ENCODE measurements at regions not wholly inside any gene's neighbourhood (a gene's known extent, or its start where the extent isn't known, plus 50 kb on each side); places are given as distances from the start of the nearest gene placed in this dataset.
A peak's percentile ranks its signal among the peaks of the same experiment; 100 is the strongest.

DNA sequence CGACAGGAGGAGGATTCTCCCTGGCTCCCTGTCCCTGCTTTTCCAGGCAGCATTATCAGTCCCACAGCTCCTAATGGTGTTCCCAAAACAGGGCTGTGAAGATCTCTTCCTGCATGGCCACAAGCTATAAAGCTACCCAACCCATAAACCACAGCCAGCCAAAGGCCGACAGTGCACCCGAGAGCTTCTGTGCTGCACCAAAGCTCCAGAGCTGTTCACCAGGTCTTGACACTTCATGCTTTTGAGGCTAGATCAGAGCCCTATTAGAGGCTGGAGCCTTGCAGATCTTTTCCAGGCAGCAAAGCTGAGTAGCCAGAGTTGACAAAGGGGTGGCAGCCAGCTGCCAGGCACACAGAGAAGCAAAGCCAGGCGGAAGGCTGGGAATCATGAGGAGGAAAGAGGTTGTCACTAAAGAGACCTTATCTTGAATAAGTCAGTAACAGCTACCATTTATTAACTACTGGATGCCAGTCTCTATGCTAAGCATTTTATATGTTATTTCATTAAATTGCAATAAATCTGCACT lies 180.4 kb downstream of the KATNAL1 start:
- DNase-seq = no peak

DNA sequence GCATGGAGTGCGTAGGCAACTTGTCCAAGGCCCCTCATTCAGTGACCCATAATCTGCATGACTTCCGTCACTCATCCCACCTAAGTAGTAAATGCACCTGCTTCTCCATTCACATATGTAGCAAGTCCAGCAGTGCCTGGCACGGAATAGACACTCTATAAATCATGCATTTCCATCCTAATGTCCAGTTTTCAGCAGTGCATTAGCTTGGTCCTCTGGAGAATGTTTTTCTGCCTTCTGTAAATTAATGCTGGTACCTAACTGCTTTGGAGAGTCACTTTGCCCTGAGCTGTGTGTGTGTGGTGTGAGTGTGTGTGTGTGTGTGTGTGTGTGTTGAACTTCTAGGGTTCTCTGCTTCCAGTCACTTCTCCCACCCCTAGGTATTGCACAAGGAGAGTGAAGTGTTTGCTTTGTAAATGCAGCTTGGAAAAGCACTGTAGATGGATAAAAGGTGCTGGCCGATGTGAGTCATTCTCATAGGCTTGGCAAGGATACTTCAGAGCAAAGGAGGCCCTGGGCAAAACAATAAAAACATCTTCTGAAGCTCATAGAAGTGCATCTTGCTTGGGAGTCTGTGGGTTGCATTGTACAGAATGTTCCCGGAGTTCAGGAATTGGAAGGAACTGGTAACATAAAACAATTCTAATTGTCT lies 181.8 kb downstream of the KATNAL1 start:
- no peak for DNase-seq

DNA sequence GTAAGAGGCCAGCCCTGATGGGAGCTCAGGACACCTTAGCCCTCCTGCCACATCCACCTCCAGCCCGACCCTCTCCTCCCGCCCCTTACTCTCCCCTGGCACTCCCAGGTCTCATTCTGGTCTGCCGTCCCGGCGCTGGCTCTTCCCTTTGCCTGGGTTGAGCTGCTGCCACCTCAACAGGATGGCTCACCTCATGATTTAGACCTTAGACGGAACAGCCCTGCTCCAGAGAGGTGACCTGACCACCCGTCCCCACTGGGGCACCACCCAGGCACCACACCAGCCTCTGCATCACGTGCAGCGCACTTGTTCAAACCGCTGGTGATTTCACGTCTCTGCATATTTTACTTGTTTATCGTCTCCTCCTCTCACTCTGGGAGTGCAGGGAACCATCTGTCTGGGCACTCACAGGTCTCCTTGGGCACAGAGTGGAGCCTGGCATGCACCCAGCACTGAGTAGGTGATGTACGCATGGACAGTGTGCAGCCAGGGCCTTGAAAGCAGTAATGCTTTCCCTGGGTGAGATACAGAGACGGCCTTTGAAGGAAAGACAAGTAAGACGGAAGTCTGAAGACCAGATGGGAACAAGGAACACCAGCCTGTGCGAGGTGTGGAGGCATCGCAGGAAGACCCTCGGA lies 183.1 kb downstream of the KATNAL1 start:
- DNase-seq = peak; percentile 42

DNA sequence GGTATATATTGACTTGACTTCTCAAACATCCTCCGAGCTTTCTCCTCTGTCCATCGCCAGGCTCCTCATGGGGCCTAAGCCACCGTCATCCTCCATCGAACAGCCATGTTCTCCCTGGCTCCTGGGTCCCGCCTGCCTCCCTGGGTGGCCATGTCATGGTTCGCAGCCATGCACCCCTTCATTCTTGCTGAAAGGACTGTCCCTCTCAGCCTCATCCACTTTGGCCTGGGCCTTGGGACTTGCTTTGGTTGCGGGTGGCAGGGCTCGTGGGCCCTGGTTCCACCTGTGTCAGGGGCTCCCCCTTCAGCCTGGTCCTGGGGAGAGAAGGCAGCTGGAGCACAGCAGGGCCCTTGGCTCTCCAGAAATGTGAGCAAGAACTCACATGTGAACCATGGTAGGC lies 183.8 kb downstream of the KATNAL1 start:
- no peak for DNase-seq

DNA sequence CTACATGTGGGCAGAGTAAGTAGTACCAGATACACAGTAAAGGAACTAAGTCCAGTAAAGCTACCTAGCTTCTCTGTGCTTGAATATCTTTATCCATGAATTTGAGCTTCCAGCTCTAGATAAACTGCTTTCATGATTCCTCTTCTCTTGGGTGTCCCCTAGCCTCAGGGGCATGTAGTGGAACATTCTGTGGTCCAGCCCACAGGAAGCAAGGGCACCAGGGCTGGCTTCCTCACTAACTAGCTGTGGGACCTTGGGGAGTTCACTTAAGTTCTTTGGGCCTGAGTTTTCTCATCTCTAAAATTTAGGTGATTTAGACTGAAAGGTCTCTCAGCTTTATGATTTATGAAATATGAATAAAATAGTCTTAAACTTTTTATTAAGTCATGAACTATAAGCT lies 185.7 kb downstream of the KATNAL1 start:
- no peak for DNase-seq

DNA sequence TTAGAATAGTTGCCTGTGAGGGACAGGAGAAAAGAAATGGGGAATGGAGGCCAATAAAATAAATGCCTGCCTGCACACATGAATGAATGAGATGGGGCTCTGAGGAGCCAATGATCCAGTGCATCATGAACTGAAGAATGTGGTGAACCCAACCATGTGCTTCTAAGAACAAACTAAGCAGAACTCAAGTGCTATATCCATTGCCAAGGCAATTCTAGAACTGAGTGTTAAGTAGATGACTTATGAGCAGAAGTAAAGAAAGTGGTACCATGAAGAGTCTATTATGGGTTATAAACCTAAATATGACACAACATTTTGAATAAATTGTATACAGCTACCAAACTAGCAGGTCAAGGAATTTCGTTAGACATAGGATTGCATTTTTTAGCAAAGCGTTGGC lies 186.1 kb downstream of the KATNAL1 start:
- no peak for DNase-seq

DNA sequence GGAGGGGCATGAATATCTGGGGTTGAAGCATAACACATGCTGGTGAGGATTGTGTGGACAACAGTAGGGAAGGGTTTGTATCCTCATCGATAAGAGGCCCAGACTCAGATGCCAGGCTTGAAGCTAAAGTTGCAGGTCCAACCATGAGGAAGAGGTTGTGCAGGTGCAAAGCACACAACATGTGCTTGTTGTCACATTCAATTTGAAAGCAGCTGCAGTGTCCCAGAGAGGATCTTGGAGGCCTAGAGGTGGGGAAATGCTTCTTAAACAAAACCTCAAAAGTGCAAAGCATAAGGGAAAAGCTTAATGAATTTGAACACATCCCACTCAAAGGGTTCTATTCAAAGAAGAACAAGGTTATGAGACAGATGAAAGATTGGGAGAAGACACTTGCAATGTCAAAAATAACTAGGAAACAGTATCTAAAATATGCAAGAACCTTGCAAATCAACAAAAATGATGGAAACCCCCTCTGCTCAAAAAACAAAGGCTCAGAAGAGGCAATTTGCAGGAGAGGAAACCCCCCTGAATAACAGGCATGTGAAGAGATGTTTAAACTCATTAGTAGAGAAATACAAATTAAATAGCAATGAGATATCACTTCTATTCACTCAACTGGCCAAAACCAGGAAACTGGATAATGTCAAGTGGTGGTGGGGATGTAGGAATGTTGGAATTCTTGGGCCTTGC lies 187.1 kb downstream of the KATNAL1 start:
- DNase-seq = no peak

DNA sequence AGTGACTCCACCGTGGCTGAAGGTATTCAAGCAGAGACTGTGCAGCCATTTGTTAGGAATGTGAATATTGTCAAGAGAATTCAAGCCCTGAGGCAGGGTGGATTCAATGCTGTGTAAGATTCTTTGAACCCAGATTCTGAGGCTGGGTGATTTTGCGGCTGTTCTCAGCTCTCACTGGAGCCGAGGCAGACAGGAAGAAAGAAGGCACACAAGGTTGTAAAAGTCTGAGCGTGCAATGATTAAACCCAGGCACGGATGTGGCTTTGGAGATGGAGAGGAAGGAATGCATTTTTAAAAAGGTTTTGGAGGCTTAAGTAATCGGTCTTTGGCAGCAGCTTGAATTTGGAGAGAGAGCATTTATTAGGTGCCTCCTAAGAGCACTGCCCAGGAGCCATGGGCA lies 187.9 kb downstream of the KATNAL1 start:
- no peak for DNase-seq

DNA sequence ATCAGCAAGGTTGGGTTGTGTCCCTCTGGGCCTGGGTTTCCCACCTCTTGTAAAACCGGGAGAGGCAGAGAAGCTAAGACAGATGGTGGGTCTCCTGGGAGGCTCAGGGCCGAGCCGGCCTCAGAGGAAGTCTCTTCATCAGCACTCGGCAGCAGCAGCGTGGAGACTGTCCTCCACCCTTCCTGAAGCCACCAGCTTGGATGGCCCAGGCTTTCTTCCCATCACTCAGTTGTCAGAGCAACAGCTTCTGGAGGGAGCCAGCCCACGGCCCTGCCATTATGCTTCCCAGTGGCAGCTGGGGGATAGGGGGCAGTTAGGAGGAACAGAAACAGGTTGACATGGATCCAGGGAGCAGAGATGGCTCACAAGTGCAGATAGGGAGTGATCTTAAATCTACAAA lies 191.0 kb downstream of the KATNAL1 start:
- peak; percentile 55 for DNase-seq

DNA sequence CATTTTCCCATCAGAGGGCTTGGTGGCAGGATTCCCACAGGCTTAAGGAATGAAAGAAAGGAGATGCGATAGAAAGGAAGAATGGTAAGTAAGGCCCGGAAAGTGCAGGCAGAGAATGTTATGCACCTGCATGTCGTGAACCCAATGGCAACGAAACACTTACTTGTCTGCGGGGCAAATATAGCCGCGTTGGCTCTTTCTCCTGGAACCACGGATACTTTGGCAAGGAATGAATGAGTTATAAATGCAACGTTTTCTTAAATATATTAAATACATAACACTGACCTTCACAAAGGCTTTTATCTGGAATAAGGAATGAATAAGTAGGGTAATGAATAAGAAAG lies 192.1 kb downstream of the KATNAL1 start:
- no peak for DNase-seq

DNA sequence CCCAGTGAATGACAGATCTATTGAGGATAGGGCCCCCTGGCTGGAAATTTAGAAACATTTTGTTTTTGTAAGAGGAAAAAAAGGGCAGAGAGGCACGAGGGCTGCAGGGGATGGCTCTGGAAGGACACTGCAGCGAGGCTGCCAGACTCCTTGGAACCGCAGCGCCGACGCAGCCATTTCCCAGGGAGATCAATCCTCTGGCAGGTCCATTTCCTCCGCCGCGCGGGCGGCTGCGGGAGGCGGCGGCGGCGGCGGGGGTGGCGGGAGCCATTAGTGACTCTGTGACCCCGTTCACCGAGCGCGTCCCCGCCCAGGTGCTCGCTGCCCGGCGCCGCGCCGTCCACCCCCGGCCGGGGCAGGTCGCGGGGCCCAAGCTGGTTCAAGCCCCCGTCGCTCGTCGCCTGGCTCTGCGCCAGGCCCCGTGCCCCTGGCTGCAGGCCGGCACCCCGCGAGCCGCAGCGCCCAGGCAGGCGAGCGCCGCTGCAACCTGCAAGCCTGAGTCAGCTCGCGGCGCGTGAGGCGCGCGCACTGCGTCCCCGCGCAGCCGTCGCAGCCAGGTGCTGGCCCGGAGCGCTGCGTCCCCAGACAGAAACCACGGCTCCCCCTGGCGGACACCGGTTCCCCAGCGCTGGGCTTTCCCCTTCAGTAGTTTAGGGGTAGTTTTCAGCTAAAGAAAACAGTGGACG lies 192.6 kb downstream of the KATNAL1 start:
- DNase-seq = peak; percentile 67

DNA sequence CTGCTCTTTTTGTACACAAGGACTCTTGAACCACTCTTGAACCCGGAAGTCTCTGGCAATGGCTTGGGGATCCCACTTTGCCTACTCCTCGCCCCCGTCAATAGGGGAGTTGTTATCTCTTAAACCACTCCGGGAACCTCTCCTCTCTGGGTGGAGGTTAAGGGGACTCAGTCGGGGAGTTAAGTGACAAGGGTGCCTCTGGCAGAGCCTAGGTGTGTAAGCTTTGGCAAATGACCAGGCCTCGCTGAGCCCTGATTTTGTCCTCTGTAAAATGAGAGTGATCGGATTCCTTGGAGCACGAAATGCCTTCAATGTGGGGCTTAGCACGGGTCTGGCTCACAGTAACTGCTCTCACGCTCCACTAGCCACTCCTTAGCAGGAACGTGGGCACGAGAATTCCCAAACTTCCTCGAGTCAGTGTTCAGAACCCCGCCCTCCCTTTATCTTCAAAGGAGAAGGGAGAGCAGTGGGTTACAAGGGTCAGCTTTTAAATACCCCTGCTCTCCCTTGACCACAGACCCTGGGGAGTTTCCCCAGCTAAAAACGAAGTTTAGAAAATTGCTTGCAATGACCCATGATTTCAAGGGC lies 193.3 kb downstream of the KATNAL1 start:
- DNase-seq = no peak

DNA sequence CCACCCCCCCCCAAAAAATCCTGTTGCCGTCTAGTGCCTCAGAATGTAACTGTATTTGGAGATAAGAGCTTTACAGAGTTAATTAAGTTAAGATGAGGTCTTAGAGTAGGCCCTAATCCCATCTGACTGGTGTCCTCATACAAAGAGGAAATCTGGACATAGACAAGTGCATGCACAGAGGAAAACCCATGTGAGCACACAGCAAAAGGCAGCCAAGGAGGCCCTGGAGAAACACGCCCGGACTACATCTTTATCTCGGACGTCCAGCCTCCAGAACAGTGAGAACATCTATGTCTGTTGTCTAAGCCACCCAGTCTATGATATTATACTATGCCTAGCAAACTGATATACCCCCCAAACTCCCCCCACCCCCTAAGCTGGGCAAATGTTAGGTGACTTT lies 193.8 kb downstream of the KATNAL1 start:
- DNase-seq = no peak

DNA sequence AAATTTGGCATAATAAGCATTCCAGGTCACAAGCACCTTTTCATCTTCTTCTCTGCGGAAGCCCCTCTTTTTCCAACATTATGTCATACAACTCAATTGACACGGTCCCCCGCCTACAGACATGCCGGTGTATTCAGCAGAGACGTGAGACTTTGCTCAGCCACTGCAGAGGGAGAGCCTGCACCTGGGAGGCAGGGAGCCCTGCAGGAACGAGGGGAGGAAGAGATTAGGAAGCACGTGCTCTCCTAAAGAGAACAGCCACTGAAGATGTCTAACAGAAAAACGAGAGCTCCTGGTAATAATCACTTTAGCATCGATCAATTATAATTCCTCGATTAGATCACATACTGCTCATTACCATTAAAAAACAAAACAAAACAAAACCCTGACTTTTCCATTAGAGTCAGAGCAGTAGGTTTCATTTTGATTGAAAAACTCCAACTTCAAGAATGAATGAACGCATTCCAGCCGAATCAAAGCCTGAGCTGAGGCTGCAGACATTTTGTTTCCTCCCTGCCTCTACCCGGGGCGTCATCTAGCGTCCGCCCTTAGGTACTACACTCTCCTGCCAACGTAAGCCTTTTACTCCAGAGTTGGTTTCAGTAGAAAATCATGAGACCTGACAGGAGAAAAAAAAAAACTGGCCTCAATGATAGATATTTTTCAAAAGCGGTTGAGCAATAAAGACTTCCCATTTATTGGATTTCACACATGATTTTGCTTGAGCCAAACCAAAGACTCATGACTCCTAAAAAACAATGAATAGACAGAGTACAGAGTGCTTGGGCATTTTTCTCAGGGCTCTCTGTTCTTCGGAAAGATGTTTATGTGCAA lies 194.5 kb downstream of the KATNAL1 start:
- DNase-seq = peak; percentile 58

DNA sequence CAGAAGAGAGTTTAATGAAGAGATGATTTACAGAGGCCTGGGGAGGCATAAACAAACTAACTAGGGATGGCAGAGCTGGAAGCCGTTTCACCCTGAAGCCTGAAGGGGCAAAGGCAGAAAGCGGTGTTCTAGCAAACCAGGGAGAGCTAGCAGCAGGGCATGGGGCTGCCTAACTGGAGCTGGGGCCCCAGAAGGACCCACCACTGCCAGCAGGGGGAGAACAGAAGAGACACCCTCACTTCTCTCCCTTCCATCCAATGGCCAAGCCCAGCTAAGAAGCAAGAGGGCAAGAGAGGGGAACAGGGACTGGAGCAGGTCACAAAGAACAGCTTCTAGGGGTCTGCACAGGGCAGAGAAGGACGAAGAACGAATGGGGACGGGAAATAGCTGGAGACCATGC lies 195.5 kb downstream of the KATNAL1 start:
- no peak for DNase-seq

DNA sequence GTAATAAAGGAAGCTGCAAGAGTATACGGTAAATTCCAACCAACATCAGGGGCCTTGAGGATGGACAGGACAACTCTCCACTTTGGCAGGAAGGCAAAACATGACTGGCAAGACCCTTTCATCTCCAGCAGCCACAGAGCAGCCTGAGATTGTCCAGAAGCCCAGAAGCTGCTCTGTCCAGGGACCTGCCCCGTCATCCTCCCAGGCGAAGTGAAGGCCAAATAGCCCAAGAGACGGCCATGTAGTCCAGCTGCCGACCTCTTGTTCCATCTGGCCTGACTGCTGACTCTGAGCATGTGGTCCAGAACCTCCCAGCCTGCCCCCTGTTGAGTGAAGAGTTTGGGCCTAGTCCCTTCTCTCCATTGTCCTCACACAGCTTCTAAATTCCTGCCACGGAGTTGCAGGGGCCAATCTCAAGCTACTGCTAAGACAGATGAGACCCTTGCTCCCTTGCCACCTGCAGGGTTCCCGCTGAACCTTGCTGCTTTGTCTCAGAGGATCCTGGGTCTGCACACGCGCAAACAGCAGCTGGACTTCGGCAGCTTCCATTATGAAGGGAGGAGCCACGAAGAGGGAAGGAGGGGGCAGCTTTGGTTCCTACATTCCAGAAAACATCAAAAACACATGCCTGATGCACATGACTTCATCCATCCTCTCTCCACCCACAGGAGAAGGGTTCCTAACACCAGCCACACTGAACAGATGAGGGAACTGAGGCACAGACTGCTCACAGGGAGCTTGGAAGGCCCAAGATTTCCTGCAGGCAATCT lies 196.9 kb downstream of the KATNAL1 start:
- DNase-seq = no peak

DNA sequence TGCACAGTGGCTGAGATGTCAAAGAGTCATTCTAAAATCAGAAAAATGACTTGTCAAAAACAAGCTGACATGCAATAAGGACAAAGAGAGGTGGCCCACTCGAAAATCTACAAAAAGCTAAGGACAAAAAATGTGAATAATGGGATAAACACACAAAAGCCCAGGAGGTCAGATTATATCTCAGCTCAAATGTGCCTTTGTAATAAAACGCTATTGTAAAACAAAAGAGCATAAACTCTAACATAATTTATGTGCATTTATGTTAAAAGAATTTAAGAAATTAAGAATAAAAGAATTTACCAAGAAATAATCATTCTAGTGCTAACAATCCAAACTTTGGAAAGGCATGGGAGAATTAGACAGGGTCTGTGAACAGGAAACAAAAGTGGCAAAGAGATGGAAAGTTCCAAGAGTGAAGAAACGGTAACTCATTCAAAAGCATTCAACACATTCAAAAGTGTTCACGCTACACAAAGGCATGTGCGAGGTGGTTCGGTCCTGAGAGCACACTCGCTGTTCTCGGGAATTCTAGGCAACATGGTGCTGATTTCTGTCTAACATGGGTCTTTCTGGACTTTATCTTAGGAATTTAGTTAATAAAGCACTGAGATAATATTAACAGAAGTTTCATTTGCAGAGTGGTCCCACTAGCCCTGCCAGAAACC lies 197.7 kb downstream of the KATNAL1 start:
- DNase-seq = no peak

DNA sequence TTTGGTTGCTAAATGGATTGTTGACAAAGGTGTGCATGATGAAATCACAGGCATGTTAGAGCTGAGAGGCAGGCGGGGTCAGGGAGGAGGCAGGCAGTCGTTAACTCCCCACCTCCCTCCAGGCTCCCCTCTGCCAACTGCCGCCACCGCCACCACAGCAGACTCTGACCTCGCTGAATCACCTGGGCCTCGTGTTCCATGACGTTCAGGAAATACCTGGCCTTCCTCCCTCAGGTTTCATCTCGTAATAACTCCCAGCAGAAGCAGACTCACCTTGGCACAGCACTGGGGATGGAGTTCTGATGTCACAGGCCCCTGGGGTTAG lies 198.5 kb downstream of the KATNAL1 start:
- DNase-seq = no peak

DNA sequence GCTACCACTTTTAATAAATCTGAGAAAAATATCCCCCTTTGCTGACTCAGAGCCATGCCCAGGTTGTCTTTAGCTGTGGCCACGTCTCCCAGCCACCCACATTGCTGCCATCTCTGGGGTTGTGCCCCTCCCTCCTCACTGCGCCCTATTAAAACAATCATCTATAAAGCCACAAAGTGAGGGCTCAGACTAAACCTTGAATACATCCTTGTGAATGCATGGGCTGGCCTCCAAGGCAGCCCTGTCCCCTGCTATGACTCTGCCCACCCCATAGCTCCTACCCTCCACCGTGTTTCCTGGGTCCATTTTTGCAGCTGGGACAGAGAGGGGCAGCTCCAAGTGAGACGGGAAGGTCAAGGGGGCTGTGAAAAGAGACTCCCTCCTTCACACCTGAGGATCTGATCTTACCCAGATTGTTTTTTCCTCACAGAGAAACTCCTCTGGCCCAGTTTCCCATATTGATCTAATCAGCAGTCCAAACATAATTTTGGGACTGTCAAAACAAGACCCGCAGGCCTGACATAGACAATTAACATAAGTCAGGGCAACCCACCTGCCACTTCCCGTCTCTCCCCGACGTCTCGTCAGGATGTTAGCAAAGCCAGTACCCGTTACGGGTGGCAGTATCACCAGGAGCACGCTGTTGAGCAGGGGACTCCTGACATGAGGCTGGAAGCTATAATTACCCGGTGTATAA lies 199.0 kb downstream of the KATNAL1 start:
- DNase-seq = no peak

DNA sequence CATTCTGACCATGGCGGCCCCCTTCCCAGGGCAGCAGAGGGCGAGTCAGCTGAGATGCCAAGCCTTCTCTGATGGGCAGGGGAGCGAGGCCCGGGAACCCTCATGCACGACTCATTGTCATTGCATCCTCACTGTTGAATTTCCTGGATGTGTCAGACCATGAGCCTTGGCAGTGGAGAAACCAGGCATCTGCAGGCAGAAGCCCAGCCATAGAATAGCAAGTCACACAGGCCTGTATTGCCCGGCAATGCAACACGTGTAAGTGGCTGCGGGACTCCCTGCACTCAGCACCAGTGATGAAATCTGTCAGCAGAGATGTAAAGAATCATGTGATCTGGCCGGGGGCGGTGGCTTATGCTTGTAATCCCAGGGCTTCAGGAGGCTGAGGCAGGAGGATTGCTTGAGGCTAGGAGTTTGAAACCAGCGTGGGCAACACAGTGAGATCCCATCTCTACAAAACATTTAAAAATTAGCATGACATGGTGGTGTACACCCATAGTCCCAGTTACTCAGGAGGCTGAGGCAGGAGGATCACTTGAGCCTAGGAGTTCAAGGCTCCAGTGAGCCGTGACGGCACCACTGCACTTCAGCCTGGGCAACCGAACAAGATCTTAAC lies 199.7 kb downstream of the KATNAL1 start:
- DNase-seq = no peak
